T-helper 1 cell treated with Interleukin-12 subunit alpha and Interleukin-12 subunit beta and Interleukin-4 antibody, amounts not matched to agents 30 ng/mL and 1 ng/mL, for 36 hours (primary cell): ENCODE measurements at regions not wholly inside any gene's neighbourhood (a gene's known extent, or its start where the extent isn't known, plus 50 kb on each side); places are given as distances from the start of the nearest gene placed in this dataset.

Experiments used
- intact Hi-C: fragments of 100-400 bp; cut with micrococcal nuclease; formaldehyde crosslinking; loops from one replicate; pipeline ENCODE4 v1.15.1; 2024

DNA sequence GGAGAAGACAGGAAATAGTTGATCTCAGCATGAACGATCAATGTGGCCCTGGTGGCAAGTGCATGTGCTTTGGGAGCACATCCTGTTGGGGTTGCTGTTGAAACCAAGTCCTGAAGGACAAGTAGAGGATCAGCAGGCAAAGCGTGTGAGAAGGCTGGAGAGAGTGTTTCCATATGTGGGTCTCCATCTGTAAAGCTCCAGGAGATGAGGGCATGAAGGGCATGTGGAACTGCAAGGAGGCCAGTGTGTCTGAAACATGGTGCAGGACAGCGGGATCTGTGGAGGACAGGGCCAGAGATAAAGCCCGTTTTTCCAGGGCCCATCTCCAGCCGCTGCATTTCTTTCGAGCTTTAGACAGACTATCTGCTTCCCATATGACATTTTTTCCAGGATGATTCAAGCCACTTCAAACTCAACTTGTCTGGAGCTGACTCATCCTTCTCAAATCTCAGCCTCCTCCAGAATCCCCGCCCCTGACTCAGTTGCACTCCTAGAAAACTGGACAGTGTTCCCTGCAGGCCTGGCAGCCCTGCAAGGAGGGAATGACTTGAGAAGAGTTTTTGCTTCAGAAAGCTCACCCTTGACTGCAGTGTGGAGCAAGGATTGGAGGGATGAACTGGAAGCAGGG, 226.1 kb downstream of the VAPA start:
- intact Hi-C loops = no loop called here

DNA sequence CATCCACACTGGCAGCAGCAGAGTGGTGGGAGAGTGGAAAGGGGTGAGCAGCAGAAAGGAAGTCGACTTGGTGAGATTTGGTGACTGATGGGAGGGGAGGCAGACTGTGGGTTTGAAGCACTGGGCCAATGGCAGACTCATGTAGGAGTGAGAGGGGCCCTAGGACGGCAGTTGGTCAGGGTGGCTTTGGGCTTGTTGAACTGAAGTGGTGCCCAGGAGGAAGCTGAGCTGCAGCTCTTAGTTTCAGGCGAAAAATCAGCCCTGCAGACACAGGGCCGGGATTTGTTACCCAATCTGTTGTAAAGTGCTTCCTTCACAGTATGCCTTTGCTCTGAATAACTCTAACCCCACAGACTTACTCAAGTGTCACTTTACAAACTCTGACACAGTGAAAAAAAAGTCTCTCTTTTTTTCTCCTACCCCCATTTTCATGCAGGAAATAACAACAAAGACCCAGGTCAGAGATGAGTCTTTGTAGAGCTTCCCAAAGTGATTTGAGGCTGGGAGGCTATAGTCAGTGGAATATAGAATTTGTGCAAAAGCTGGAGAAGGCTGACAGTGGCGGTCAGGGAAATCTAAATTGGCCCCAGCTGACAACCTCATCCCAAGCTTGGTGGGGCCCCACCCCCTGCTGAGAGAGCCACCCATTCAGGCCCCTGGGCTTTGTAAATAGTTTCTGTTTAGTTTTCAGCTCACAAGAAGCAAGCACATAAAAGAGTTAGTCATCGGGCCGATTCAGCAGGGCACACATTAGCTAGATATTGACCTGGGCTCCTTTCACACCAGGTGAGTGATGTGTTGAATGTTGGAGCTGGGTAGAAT, 226.9 kb downstream of the VAPA start:
- intact Hi-C loops = no loop called here

DNA sequence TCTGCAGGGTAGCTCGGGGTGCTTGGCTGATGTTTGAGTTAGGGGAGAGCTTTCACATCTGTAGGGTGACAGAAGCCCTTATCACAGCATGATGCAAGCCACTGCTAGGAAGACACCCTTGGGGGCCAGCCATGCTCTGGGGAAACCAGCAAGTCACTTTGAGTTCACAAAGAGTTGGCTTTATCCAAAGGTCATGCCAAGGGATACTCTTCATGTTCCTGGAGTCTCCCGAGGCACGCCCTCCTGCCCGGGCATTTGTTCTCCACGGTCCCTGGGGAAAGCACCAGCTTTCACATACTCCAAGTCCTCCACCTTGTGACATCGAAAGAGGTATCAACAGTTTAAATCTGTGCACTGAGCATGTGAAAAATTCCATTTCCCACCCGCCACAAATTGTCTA, 227.7 kb downstream of the VAPA start:
- intact Hi-C loops = no loop called here

DNA sequence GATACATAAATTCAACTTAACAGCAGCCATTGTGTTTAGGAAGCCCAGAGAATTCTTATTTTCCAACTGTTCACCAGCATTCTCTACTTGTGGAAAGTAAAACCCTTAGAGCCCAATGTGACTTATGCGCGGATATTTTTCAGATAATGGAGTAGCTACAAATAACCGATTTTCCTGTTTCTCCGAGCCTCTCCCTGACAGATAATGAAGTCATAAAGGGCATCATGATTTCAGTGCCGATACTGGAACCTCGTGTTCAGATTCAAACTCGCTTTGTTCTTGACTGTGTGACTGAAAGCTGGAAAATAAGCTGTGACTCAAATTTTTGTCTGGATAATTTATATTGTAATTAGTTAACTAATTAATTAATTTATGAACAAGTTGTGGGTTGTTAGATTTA, 228.2 kb downstream of the VAPA start:
- intact Hi-C loops = no loop called here

DNA sequence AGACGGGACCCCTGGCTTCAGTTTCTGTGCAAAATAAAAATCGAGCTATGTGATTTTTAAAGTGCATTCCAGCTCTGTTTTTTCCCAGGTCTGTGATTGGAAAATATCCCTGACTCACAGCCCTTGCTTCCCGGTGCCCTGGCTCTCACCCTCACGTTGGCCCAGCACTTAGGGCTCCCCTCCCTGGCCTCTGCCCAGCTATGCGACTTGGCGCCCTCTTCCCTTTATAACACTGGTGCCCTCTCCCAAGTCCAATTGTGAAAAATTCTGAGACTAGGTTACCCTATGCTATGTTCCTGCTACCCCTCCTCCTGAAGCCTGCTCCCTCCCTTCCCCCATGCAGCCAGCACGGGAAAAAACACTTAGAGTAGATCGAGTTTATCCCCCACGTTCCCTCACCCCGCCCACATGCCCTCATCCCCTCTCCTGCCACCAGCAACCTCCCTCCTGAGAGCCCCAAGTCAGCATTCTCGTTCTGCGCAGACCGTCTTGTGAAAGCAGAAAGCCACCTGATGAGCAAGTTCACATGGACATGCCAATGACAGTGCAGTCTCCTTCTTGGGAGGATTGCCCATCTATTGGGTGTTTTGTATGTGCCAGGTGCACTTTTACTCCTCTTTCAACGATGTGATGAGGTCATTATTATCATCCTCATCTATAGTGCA, 228.8 kb downstream of the VAPA start:
- intact Hi-C loops = no loop called here

DNA sequence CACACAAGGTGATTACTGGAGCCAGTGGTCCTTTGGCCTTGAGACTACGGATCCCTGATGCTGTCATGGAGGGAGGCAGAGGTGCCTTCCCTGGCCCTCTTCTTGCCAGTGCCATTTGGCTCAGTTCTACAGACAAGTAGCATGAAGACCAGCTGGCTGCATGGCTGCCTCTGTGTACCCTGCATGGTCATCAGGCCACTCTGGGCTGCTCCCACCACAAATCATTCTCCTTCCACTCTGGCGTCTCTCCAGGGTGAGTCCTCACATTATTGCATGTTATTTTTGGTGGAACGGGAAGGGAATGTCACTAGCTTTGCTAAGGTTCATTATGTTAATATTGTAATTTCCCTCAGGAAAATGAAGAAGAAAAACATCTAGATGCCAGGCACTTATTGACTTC, 229.8 kb downstream of the VAPA start:
- intact Hi-C loops = no loop called here

DNA sequence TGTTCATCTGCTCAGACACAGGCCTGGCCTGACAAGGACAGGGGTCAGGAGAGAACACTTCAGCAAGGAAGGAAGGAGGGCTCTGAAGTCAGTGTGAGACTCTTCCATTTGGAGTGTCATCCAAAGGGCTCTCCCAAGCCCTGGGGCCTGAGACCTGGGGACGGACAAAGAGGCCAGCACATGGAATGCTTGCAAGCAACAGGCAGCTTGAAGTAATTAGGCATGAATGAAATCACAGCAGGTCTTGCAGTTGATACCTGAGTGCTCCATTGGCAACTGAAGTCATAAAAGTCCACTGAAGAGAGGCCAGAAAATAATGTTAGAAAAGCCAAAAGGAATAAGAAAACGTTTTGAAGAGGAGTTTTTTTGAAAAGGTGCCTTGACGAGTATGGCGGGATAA, 231.7 kb downstream of the VAPA start:
- intact Hi-C loops = no loop called here

DNA sequence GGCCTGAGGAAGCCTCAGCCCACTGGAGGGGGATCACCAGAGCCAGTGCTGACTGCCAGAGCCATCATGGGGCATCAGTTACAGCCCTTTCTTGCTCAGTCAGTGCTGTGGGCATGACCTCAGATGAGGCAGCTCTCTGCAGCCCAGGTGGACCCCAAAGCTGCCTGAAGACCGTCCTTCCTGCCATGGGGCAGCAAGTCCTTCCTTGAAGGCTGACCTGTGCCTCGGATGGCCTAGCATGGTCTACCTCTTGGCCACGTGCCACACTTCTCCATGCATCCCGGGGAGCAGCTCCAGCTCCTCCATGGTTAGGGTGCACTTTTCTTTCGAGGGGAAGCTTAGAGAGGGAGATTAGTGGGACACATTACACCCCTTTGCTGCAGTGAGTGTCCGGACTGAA, 233.4 kb downstream of the VAPA start:
- intact Hi-C loops = no loop called here

DNA sequence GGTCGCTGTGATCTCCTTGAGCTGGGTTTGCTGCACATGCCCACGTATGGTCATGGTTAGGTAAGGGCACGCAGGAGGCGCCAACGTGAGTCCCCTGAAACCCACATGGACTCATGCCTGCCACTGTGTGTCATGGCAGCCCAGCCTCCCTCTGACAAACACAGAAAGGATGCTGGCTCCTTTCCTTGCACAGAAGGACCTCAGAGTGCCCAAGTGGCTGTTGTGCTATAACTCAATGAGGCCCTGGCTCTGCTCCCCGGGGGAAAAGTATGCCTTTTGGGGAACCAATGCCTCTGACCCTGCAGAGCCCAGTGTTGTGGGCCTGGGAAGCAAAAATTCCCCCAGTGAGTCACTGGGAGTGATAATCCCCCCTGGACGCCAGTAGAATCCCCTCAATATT, 233.9 kb downstream of the VAPA start:
- intact Hi-C loops = no loop called here

DNA sequence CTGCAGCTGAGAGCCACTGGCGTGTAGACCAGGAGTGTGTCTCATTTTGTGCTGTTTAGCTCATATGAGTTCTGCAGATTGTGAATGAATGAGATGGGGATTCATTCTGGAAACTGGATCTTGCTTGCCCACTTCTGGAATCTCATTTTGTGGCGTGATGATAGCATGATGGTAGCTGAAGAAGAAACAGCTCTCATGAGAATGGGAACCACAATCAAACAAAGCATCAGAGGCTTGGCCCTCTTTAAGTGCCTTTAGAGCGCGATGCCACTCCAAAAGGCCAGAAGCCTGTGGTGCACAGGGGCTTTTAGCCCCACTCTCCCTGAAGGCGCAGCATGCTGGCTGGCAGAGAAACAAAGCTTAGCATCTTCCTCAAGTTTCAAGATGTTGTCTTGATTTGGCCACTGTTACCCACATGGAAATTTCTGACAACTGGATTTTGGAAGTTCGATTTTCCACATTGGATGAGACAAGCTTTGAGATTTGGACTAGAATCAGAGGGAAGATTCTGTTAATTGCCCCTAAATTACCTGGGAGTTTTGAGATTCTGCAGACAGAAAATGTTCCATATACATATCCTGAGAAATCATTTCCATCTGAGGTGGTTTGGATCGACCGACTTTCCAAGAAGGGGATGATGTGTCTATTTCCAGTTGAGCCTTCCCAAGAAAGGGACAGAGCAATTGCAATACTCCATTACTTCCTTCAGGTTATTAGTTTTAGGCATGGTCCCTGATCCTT, 234.5 kb downstream of the VAPA start:
- intact Hi-C loops = no loop called here

DNA sequence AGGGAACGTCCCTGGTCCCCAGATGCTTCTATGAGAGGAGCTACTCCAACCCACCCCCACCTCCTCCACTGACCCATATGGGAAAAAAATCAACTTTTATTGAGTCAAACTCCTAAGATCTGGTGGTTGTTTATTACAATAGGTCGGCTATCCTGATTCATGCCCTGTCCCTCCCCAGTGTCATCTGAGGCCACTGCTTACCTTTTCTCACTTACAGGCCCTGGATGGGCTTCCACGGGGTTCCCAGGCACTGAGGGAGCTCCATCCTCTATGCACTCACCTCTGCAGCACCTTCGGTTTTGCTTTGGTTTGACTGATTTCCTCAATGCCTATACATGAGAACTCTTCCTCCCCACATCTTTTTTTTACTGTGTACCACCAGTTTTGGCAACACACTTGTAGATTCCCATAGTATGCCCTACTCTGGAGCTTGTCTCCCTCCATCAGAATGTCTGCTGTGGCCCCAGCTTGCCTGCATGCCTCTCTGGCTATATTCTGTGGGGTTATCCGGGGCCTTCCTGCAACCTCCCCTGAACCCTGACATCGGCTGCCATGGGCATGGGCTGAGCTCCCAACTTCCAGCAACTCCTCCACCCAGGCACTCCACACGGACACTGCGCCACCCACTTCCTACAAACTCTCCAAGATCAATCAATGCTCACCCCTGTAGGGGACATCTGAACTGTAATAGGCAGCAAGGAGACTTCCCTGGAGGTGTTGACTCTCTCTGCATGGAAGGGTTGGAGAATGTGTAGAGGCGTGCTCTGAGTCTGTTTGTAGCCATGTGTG, 236.1 kb downstream of the VAPA start:
- intact Hi-C loops = loop anchor here (10.0 kb wide), 1 partner anchor 175 kb away; no protein-coding TSS in a partner anchor

DNA sequence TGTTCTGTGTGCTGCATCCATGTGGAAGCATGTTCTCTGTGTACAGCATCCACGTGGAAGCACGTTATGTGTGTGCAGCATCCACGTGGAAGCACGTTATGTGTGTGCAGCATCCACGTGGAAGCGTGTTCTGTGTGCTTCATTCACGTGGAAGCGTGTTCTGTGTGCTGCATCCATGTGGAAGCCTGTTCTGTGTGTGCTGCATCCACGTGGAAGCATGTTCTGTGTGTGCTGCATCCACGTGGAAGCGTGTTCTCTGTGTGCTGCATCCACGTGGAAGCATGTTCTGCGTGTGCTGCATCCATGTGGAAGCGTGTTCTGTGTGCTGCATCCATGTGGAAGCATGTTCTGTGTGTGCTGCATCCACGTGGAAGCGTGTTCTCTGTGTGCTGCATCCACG, 236.8 kb downstream of the VAPA start:
- intact Hi-C loops = loop anchor here (10.0 kb wide), 1 partner anchor 174 kb away; no protein-coding TSS in a partner anchor

DNA sequence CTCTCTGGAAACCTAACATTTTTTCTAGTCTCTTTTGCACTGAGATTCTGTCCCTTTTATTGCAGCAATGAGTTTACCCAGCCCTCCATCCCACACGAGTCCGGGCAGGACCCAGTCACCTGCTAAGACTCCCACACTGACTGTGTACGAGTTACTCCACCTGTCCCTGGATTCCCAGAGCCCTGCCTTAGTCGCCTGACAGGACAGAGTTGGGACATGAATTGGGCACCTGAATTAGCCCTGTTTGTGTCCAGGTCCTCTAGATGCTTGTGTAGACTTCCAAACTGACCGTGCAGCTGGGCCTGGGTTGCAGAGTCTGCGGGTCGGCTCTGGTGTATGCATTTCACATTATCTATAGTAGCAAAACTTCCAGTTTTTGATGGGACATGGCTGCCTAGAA, 238.7 kb downstream of the VAPA start:
- intact Hi-C loops = loop anchor here (10.0 kb wide), 1 partner anchor 172 kb away; no protein-coding TSS in a partner anchor

DNA sequence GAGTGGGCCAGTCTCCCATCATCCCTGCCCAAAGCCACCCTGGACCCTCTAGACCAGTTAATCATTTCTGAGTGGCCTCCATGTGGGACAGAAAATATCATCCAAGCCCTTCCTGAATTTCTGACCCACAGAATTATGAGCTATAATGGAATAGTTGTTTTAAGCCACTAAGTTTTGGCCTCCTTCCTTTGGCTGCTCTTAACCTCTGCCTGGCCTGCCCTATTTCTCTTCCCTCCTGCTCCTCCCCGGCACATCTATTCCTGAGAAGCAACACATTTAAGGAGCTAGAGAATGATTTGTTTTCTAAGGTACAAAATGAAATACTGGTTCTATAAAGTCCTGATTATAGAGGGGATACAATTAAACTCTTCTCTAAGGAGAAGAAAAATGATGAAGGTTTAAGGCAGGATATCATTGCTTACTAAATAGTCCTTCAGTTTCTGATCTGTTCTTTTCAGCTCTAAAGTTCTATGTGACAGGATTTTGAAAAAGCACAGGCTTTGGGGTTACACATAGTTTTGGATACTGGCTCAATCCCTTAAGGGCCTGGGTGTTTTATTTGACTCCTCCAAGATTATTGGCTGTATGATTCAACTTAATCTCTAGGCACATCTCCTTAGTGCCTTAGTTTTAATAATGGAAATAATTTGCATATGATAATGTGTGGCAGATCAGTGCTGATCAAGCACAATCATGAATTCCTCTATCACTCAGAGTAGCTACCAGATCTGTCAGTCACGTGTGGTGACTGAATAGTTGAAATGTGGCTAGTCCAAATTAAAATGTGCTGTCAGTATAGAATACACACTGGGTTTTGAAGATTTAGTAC, 240.3 kb downstream of the VAPA start:
- intact Hi-C loops = loop anchor here (10.0 kb wide), 1 partner anchor 171 kb away; no protein-coding TSS in a partner anchor

DNA sequence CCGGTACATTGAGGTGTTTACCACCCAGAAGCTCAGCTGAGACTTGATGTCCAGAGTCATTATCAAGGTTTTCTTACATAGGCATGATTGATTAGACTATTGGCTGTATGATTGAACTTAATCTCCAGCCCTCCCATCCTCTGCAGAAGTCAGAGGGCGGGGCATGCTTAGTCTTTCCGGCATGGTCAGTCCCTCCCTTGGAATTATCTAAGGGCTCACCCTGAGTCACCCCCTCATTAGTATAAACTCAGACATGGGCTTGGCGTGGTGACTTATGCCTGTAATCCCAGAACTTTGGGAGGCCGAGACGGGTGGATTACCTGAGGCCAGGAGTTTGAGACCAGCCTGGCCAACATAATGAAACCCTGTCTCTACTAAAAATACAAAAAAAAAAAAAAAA, 243.9 kb downstream of the VAPA start:
- intact Hi-C loops = loop anchor here (10.0 kb wide), 1 partner anchor 167 kb away; no protein-coding TSS in a partner anchor

DNA sequence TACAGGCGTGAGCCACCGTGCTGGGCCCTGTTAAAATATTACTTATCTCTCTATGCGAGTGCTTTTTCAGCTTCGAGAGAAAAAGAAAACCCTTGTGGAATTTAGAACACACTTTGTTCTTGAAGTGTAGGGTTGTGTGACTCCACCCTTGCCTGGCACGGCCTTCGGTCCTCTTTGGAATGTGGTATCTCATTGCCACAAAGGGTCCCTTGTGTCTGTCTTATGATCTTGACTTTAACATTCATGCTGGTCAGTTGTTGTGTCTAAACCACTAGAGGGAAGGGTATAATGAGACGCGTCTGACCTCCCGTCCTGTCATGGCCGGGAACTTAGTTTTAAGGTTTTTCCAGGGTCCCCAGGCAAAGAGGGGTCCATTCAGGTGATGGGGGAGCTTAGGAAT, 246.4 kb downstream of the VAPA start:
- intact Hi-C loops = no loop called here

DNA sequence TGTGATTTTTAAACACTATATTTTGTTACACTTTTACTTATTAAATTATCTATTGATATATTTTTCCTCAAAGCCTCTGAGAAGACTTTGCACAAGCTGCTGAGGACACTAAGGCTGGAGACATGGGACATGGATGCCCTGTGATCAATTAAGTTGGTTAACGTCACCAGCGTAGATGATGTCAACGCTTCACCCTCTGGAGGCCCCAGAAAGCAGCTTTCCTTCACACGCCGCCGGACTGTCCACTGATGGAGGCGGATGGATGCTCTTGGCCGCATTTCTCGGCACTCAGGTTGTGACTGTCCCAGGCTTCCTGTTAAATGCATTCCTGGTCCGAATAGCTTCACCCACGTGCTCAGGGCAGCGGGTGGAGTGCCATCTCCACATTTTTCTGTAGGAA, 247.5 kb downstream of the VAPA start:
- intact Hi-C loops = no loop called here

DNA sequence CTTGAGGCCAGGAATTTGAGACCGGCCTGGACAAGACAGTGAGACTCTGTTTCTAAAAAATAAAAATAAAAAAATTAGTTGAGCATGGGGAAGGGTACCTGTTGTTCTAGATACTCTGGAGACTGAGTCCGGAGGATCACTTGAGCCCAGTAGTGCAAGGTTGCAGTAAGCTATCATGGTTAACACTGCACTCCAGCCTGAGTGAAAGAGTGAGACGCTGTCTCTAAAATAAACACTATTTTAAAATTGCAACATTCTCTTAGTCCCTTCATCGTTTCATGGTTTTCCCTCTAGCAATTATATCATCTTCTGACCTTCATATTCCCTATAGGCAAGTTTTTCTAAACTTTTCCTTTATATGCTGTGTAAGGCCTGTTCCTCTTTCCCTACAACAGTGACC, 248.5 kb downstream of the VAPA start:
- intact Hi-C loops = no loop called here

DNA sequence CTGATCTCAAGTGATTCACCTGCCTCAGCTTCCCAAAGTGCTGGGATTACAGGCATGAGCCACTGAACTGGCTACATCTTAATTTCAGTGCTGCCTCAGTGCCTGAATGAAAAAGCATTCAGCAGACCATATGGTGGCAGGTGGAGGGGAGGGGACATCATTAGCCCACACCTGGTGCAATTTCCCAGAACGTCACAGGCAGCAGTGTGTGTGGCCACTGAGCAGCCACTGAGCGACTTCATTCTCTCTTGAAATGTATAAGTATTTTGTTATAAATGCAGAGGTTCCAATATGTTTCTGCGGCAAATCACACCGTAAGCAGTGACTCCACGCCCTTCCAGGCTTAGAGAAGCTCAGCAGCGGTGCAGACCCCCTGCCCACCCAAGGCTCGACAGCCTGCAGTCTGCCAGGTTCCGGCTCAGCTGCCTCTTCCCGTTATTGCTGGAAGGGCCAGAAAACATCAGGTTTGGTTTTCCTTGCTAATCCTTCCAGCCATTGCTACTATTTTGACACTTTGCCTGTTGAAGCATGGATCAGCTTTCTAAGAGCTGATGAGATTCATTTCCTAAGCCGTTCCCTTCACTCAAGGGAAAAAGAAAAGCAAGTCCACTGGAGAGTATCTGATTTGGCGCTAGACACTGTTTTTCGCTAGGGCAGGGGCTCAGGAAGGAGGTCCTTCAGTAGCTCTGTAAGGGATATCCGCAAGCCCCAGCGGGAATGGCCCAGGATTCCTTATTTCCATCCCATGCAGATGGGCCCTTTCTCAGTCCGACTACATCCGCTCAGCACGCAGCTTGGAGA, 250.7 kb downstream of the VAPA start:
- intact Hi-C loops = no loop called here
